A549 (cell line): ENCODE measurements at regions not wholly inside any gene's neighbourhood (a gene's known extent, or its start where the extent isn't known, plus 50 kb on each side); places are given as distances from the start of the nearest gene placed in this dataset.

Source experiments
- ATAC-seq, 2 experiments: fragments of 200-7000 bp in 1 of 2; fragments of >200 bp in 1 of 2; cut with Nextera tagmentation in 1 of 2; cut with Tn5 transposase in 1 of 2; 3 replicates each; pipeline versions ENCODE4 v1.8.0 to v1.9.1; 2018 to 2020; ENCODE audit warnings: mild to moderate bottlenecking in 1 of 2, moderate library complexity in 1 of 2
- CTCF ChIA-PET: fragments of 300-600 bp; sonication (Branson Sonifier 250); formaldehyde crosslinking; extraction: SDS; loops from one replicate; lab custom pipeline; 2021; ENCODE audit warnings: antibody characterized with exemption, inconsistent platforms; lab: Yijun Ruan, JAX
- POLR2A ChIA-PET: fragments of 350-600 bp; formaldehyde crosslinking; extraction: SDS; loops from one replicate; lab custom pipeline; 2021; ENCODE audit warnings: antibody characterized with exemption, inconsistent platforms; lab: Yijun Ruan, JAX
- DNase-seq, 2 experiments: peaks; one replicate each; pipeline versions ENCODE4 v3.0.0 to v3.0.0-alpha.2; 2011 to 2016; ENCODE audit warnings: low read depth in 1 of 2, low spot score in 1 of 2
- FAIRE-seq: peaks from 2 replicates; lab custom pipeline; 2011; peaks lifted over from hg19 to GRCh38; lab: Jason Lieb, UNC
- H3K27ac ChIP-seq, 2 experiments: fragments of >200 bp; sonication (Bioruptor Twin); formaldehyde crosslinking; 3 replicates each; pipeline ENCODE4 v1.5.1; 2016 to 2017
- H3K4me1 ChIP-seq: fragments of >200 bp; sonication (Bioruptor Twin); formaldehyde crosslinking; 3 replicates; pipeline ENCODE4 v1.6.1; 2016
- H3K4me2 ChIP-seq: fragments of >200 bp; sonication (Bioruptor Twin); formaldehyde crosslinking; 3 replicates; pipeline ENCODE4 v1.6.1; 2016
- H3K4me3 ChIP-seq: fragments of >200 bp; sonication (Bioruptor Twin); formaldehyde crosslinking; 3 replicates; pipeline ENCODE4 v1.5.1; 2016
- H3K9me3 ChIP-seq: fragments of >200 bp; sonication (Bioruptor Twin); formaldehyde crosslinking; 3 replicates; pipeline ENCODE4 v1.6.1; 2016
- ATOH8 ChIP-seq: fragments of 250-450 bp; sonication (Bioruptor Pico); IDR thresholded peaks from 2 replicates; pipeline ENCODE4 v1.5.0; 2020; ENCODE audit warnings: low read depth, mild to moderate bottlenecking, moderate library complexity
- BCL3 ChIP-seq: fragments of >200 bp; sonication (Bioruptor Twin); formaldehyde crosslinking; IDR thresholded peaks from 3 replicates; pipeline ENCODE4 v1.6.1; 2016
- BHLHE40 ChIP-seq: IDR thresholded peaks from 2 replicates; pipeline ENCODE4 v1.6.1; 2012; ENCODE audit warnings: low read depth, low read length, inconsistent platforms
- CEBPB ChIP-seq, 2 experiments: fragments of >200 bp in 1 of 2; sonication (Bioruptor Twin) in 1 of 2; formaldehyde crosslinking in 1 of 2; IDR thresholded peaks; 2 replicates each; pipeline ENCODE4 v1.6.1; 2012 to 2016
- CHD4 ChIP-seq: fragments of 200-600 bp; sonication (generic); IDR thresholded peaks from 2 replicates; pipeline ENCODE4 v1.6.1; 2016; ENCODE audit warnings: antibody characterized with exemption, mild to moderate bottlenecking, borderline replicate concordance
- CTCF ChIP-seq: fragments of >200 bp; sonication (Bioruptor Twin); formaldehyde crosslinking; IDR thresholded peaks from 3 replicates; pipeline ENCODE4 v1.5.1; 2016
- E2F6 ChIP-seq: IDR thresholded peaks from 2 replicates; pipeline ENCODE4 v1.6.1; 2012; ENCODE audit warnings: low read depth, borderline replicate concordance
- ESRRA ChIP-seq: fragments of 150-350 bp; IDR thresholded peaks from 2 replicates; pipeline ENCODE4 v1.6.1; 2014; ENCODE audit warnings: mild to moderate bottlenecking, low read length, borderline replicate concordance
- FOSB ChIP-seq: fragments of 250-450 bp; sonication (Bioruptor Pico); IDR thresholded peaks from 2 replicates; pipeline ENCODE4 v1.5.0; 2020; ENCODE audit warnings: mild to moderate bottlenecking, moderate library complexity
- FOSL2 ChIP-seq, 2 experiments: fragments of 450-650 bp in 1 of 2; fragments of >200 bp in 1 of 2; sonication (Bioruptor Twin) in 1 of 2; formaldehyde crosslinking; IDR thresholded peaks; 2 replicates each; pipeline versions ENCODE4 v1.5.0 to v1.6.1; 2016 to 2020; ENCODE audit warnings: mild to moderate bottlenecking in 1 of 2, moderate library complexity in 1 of 2
- FOXS1 ChIP-seq: fragments of 250-450 bp; sonication (Bioruptor Pico); IDR thresholded peaks from 2 replicates; pipeline ENCODE4 v1.5.0; 2020; ENCODE audit warnings: mild to moderate bottlenecking, moderate library complexity
- GATA3 ChIP-seq: IDR thresholded peaks from 2 replicates; pipeline ENCODE4 v1.6.1; 2012; ENCODE audit warnings: borderline replicate concordance
- HDAC2 ChIP-seq: fragments of 200-600 bp; sonication (generic); IDR thresholded peaks from 2 replicates; pipeline ENCODE4 v1.6.1; 2016
- HES2 ChIP-seq: fragments of >200 bp; sonication (Bioruptor Twin); formaldehyde crosslinking; IDR thresholded peaks from 2 replicates; pipeline ENCODE4 v1.6.1; 2016
- HOXA7 ChIP-seq: fragments of 250-450 bp; sonication (Bioruptor Pico); IDR thresholded peaks from 2 replicates; pipeline ENCODE4 v1.5.0; 2020; ENCODE audit warnings: mild to moderate bottlenecking, moderate library complexity
- JUN ChIP-seq, 2 experiments: fragments of >200 bp; sonication (Bioruptor Twin); formaldehyde crosslinking; IDR thresholded peaks; 2 replicates in 1 of 2; 3 replicates in 1 of 2; pipeline ENCODE4 v1.6.1; 2016 to 2017
- MAX ChIP-seq: IDR thresholded peaks from 2 replicates; pipeline ENCODE4 v1.6.1; 2012
- MAZ ChIP-seq: fragments of 150-350 bp; IDR thresholded peaks from 2 replicates; pipeline ENCODE4 v1.6.1; 2014; ENCODE audit warnings: antibody characterized with exemption, low read depth, low read length, borderline replicate concordance
- NFE2L2 ChIP-seq: fragments of 150-350 bp; conservative IDR thresholded peaks from 2 replicates; pipeline ENCODE4 v1.6.1; 2014; ENCODE audit warnings: low read length
- NPAS2 ChIP-seq: fragments of 250-450 bp; sonication (Bioruptor Pico); IDR thresholded peaks from 2 replicates; pipeline ENCODE4 v1.8.0; 2022; ENCODE audit warnings: mild to moderate bottlenecking, moderate library complexity, borderline replicate concordance
- NR3C1 ChIP-seq: fragments of >200 bp; sonication (Bioruptor Twin); formaldehyde crosslinking; IDR thresholded peaks from 3 replicates; pipeline ENCODE4 v1.6.1; 2017
- PBX3 ChIP-seq: IDR thresholded peaks from 2 replicates; pipeline ENCODE4 v1.6.1; 2012
- POLR2A ChIP-seq: IDR thresholded peaks from 2 replicates; pipeline ENCODE4 v1.6.1; 2012; ENCODE audit warnings: mild to moderate bottlenecking, low read length
- POLR2AphosphoS2 ChIP-seq: conservative IDR thresholded peaks from 2 replicates; pipeline ENCODE4 v1.6.1; 2012; ENCODE audit warnings: low read length, improper control_type of control experiment, inconsistent platforms
- RARB ChIP-seq: fragments of 250-450 bp; sonication (Bioruptor Pico); IDR thresholded peaks from 2 replicates; pipeline ENCODE4 v1.8.0; 2021; ENCODE audit warnings: mild to moderate bottlenecking, moderate library complexity
- RFX5 ChIP-seq: fragments of 450-650 bp; IDR thresholded peaks from 2 replicates; pipeline ENCODE4 v1.7.1; 2014; ENCODE audit warnings: antibody characterized with exemption, mild to moderate bottlenecking, moderate library complexity
- SMC3 ChIP-seq: fragments of >200 bp; sonication (Bioruptor Twin); formaldehyde crosslinking; IDR thresholded peaks from 3 replicates; pipeline ENCODE4 v1.6.1; 2018; ENCODE audit warnings: inconsistent platforms
- TFCP2L1 ChIP-seq: fragments of 250-450 bp; sonication (Bioruptor Pico); IDR thresholded peaks from 2 replicates; pipeline ENCODE4 v1.5.0; 2021; ENCODE audit warnings: mild to moderate bottlenecking
- ZC3H11A ChIP-seq: fragments of 450-650 bp; IDR thresholded peaks from 2 replicates; pipeline ENCODE4 v1.6.1; 2014; ENCODE audit warnings: antibody characterized with exemption, mild to moderate bottlenecking
- ZFP36 ChIP-seq: fragments of 450-650 bp; IDR thresholded peaks from 2 replicates; pipeline ENCODE4 v1.6.1; 2014; ENCODE audit warnings: borderline replicate concordance; ENCODE audit not compliant: partially characterized antibody
- ZSCAN20 ChIP-seq: fragments of 250-450 bp; sonication (Bioruptor Pico); IDR thresholded peaks from 2 replicates; pipeline ENCODE4 v1.8.0; 2022; ENCODE audit warnings: mild to moderate bottlenecking, moderate library complexity
- WGBS: methylation state at CpG from one replicate; pipeline ENCODE4 v1.1.6; 2017; ENCODE audit errors: missing lambda C conversion rate; 5-methylcytosine and 5-hydroxymethylcytosine counted together

- no peaks in the 10 kb centered on the region for H3K9me3 ChIP-seq
- TF ChIP-seq ZC3H11A (no peak), JUN (IDR thresholded peaks at IDR 0.05) (no peak), CTCF (no peak), GATA3 (no peak)
- ChIA-PET CTCF (no interaction called here), POLR2A (no interaction called here)
- FAIRE-seq, result no peak
- no peak for ATAC-seq
- 1% methylated on average over 3 of the region's 3 CpGs for WGBS
- no peak overlapping the region for H3K4me2 ChIP-seq
- no peak overlapping the region for H3K27ac ChIP-seq
- H3K4me1 ChIP-seq, result no peaks in the 10 kb centered on the region
- no peak for DNase-seq
- H3K4me3 ChIP-seq, result no peak overlapping the region
Observed at GRCh38 chr13:107625648-107626047, 589.7 kb downstream of the LIG4 start.

- H3K4me2 ChIP-seq, result no peak overlapping the region
- TF ChIP-seq POLR2A, result no peak
- no peak for TF ChIP-seq PBX3
- TF ChIP-seq RFX5, result no peak
- no peak for TF ChIP-seq NFE2L2
- TF ChIP-seq BCL3, result no peak
- TF ChIP-seq JUN (IDR thresholded peaks at IDR 0.05), result no peak
- TF ChIP-seq ZFP36, result no peak
- TF ChIP-seq FOSL2 (IDR thresholded peaks at IDR 0.05), result no peak
- no peak for TF ChIP-seq FOSL2 (CRISPR knock-in tag; IDR thresholded peaks at IDR 0.05)
- no peak for TF ChIP-seq NPAS2 (CRISPR knock-in tag)
- TF ChIP-seq ATOH8 (CRISPR knock-in tag), result no peak
- no peak for TF ChIP-seq HOXA7 (CRISPR knock-in tag)
- TF ChIP-seq CEBPB (IDR thresholded peaks at IDR 0.05), result no peak
- no peak for TF ChIP-seq MAX
- TF ChIP-seq TFCP2L1 (CRISPR knock-in tag), result no peak
- no peak for TF ChIP-seq E2F6
- TF ChIP-seq GATA3, result no peak
- TF ChIP-seq SMC3, result no peak
- TF ChIP-seq MAZ, result no peak
- TF ChIP-seq, all 56 proteins: peak for 0
- H3K27ac ChIP-seq, result no peak overlapping the region
- FAIRE-seq (no peak), ATAC-seq (no peak), DNase-seq (no peak)
- POLR2A ChIA-PET, result no interaction called here
- H3K4me3 ChIP-seq, result no peak overlapping the region
- no peaks in the 10 kb centered on the region for H3K4me1 ChIP-seq
- WGBS, result 4% methylated on average over 2 of the region's 2 CpGs
- CTCF ChIA-PET, result no interaction called here
- no peaks in the 10 kb centered on the region for H3K9me3 ChIP-seq
Observed at GRCh38 chr13:107617527-107617926, 597.8 kb downstream of the LIG4 start.

GRCh38 chr13:107612376-107612775, 603.0 kb downstream of the LIG4 start:
- POLR2A ChIA-PET, result no interaction called here
- Histone ChIP-seq H3K4me3 (no peak overlapping the region), H3K4me1 (no peaks in the 10 kb centered on the region), H3K9me3 (no peaks in the 10 kb centered on the region), H3K27ac (no peak overlapping the region), H3K4me2 (no peak overlapping the region)
- ATAC-seq (no peak), FAIRE-seq (no peak), DNase-seq (no peak)
- TF ChIP-seq FOXS1 (CRISPR knock-in tag) (no peak), CHD4 (no peak), HDAC2 (no peak), SMC3 (no peak), NR3C1 (no peak), HES2 (no peak), POLR2AphosphoS2 (no peak), FOSB (CRISPR knock-in tag) (no peak), ESRRA (no peak), BHLHE40 (no peak), ZSCAN20 (CRISPR knock-in tag) (no peak), RFX5 (no peak), CEBPB (IDR thresholded peaks at IDR 0.05) (no peak), ZC3H11A (no peak), RARB (CRISPR knock-in tag) (no peak)
- CTCF ChIA-PET, result no interaction called here
- WGBS, result 28% methylated on average over 6 of the region's 6 CpGs
